Muscle of back (tissue), 3 donors: ENCODE measurements at regions not wholly inside any gene's neighbourhood (a gene's known extent, or its start where the extent isn't known, plus 50 kb on each side); places are given as distances from the start of the nearest gene placed in this dataset.
A peak's percentile ranks its signal among the peaks of the same experiment; 100 is the strongest.
"Not testable (repeated sequence)": the region's sequence is repeated elsewhere in the genome, so short reads cannot be mapped to it uniquely, and the experiment has no call there.

Experiments used
- DNase-seq, 3 donors: peaks; one replicate each; pipeline versions ENCODE4 v3.0.0 to v3.0.0-alpha.2; 2013

GRCh38 chr18:65162086-65162485, 588.7 kb upstream of the CDH7 start:
- not testable (repeated sequence) for DNase-seq

- no peak for DNase-seq
These were observed 604.3 kb upstream of the CDH7 start for GRCh38 chr18:65146482-65147021.

- no peak for DNase-seq
These were observed 605.5 kb upstream of the CDH7 start for GRCh38 chr18:65145312-65145711.

- no peak for DNase-seq
These were observed 617.2 kb upstream of the CDH7 start for GRCh38 chr18:65133610-65134009.

GRCh38 chr18:65124633-65125032, 626.2 kb upstream of the CDH7 start:
- DNase-seq = no peak

- no peak for DNase-seq
These were observed 646.9 kb upstream of the CDH7 start for GRCh38 chr18:65103864-65104263.

GRCh38 chr18:65093346-65093745, 657.5 kb upstream of the CDH7 start:
- peak; percentile 8 to 33 (median 17) for DNase-seq

- peak; percentile 14 to 39 (median 18) for DNase-seq
These were observed 659.0 kb upstream of the CDH7 start for GRCh38 chr18:65091744-65092329.

- DNase-seq = no peak
These were observed 667.9 kb upstream of the CDH7 start for GRCh38 chr18:65082907-65083306.

GRCh38 chr18:65081786-65082185, 669.0 kb upstream of the CDH7 start:
- DNase-seq = no peak

- DNase-seq = no peak
These were observed 677.7 kb upstream of the CDH7 start for GRCh38 chr18:65073060-65073550.

GRCh38 chr18:65057439-65058083, 693.3 kb upstream of the CDH7 start:
- DNase-seq = no peak

GRCh38 chr18:65056575-65056974, 694.2 kb upstream of the CDH7 start:
- DNase-seq = no peak

GRCh38 chr18:65049586-65049985, 701.2 kb upstream of the CDH7 start:
- DNase-seq = no peak

- DNase-seq = no peak
These were observed 711.2 kb upstream of the CDH7 start for GRCh38 chr18:65039578-65039977.

GRCh38 chr18:65035701-65036100, 715.1 kb upstream of the CDH7 start:
- no peak for DNase-seq

- no peak for DNase-seq
These were observed 725.1 kb upstream of the CDH7 start for GRCh38 chr18:65025756-65026155.

- no peak for DNase-seq
These were observed 729.8 kb upstream of the CDH7 start for GRCh38 chr18:65021021-65021420.

GRCh38 chr18:65018184-65018583, 732.6 kb upstream of the CDH7 start:
- no peak for DNase-seq

- no peak for DNase-seq
These were observed 733.4 kb upstream of the CDH7 start for GRCh38 chr18:65017372-65017760.

- DNase-seq = no peak
These were observed 734.0 kb upstream of the CDH7 start for GRCh38 chr18:65016631-65017371.

GRCh38 chr18:64994370-64994769, 756.4 kb upstream of the CDH7 start:
- DNase-seq = no peak

- DNase-seq = no peak
These were observed 757.1 kb upstream of the CDH7 start for GRCh38 chr18:64993695-64994094.
